SK-N-SH (cell line): ENCODE measurements at regions not wholly inside any gene's neighbourhood (a gene's known extent, or its start where the extent isn't known, plus 50 kb on each side); places are given as distances from the start of the nearest gene placed in this dataset.
A peak's percentile ranks its signal among the peaks of the same experiment; 100 is the strongest.

Source experiments
- CTCF ChIA-PET: fragments of 300-600, 350-600 bp; formaldehyde crosslinking; extraction: SDS; loops from one replicate; lab custom pipeline; 2021; lab: Yijun Ruan, JAX
- POLR2A ChIA-PET: fragments of 350-600 bp; sonication (Branson Sonifier 250); formaldehyde crosslinking; extraction: SDS; loops from one replicate; lab custom pipeline; 2020; ENCODE audit warnings: antibody characterized with exemption, inconsistent platforms; lab: Yijun Ruan, JAX
- DNase-seq: peaks from one replicate; pipeline ENCODE4 v3.0.0; 2012
- H2AFZ ChIP-seq: fragments of 200-600 bp; sonication (generic); 2 replicates; pipeline ENCODE4 v1.8.1; 2016; ENCODE audit warnings: antibody characterized with exemption, mild to moderate bottlenecking, low read depth
- H3F3A ChIP-seq: fragments of 200-600 bp; sonication (generic); replicated peaks from 2 replicates; pipeline ENCODE3; 2016; ENCODE audit warnings: antibody characterized with exemption, mild to moderate bottlenecking; ENCODE audit not compliant: insufficient read depth
- H3K27ac ChIP-seq, 2 experiments: fragments of 200-500 bp in 1 of 2; fragments of 200-600 bp in 1 of 2; sonication (Bioruptor generic) in 1 of 2; sonication (generic), shearing (Covaris generic) in 1 of 2; 2 replicates each; pipeline versions ENCODE4 v1.5.1 to v1.6.1; 2014 to 2016; ENCODE audit warnings: low read depth in 2 of 2, inconsistent platforms in 1 of 2, low read length in 1 of 2, mild to moderate bottlenecking in 1 of 2, mixed read lengths in 1 of 2
- H3K27me3 ChIP-seq: fragments of 200-600 bp; sonication (generic), shearing (Covaris generic); 2 replicates; pipeline ENCODE4 v1.6.1; 2016; ENCODE audit warnings: mixed run types; ENCODE audit not compliant: insufficient read depth
- H3K36me3 ChIP-seq, 2 experiments: fragments of 200-500 bp in 1 of 2; fragments of 200-600 bp in 1 of 2; sonication (Bioruptor generic) in 1 of 2; sonication (generic) in 1 of 2; replicated peaks in 1 of 2; 2 replicates each; pipeline versions ENCODE3 to v1.5.1; 2014 to 2016; ENCODE audit warnings: low read length in 1 of 2, mild to moderate bottlenecking in 1 of 2; ENCODE audit not compliant: insufficient read depth in 2 of 2, control insufficient read depth in 1 of 2
- H3K4me1 ChIP-seq, 2 experiments: fragments of 200-500 bp in 1 of 2; fragments of 200-600 bp in 1 of 2; sonication (Bioruptor generic) in 1 of 2; sonication (generic), shearing (Covaris generic) in 1 of 2; 2 replicates each; pipeline versions ENCODE4 v1.5.1 to v1.6.1; 2014 to 2016; ENCODE audit warnings: low read depth in 1 of 2, low read length in 1 of 2, mixed run types in 1 of 2; ENCODE audit not compliant: insufficient read depth in 2 of 2, control insufficient read depth in 1 of 2
- H3K4me2 ChIP-seq: fragments of 200-600 bp; sonication (generic), shearing (Covaris generic); 2 replicates; pipeline ENCODE4 v1.6.1; 2017; ENCODE audit warnings: mixed run types
- H3K4me3 ChIP-seq, 2 experiments: fragments of 200-500 bp in 1 of 2; fragments of 200-600 bp in 1 of 2; sonication (Bioruptor generic) in 1 of 2; sonication (generic), shearing (Covaris generic) in 1 of 2; 2 replicates each; pipeline versions ENCODE4 v1.5.1 to v1.8.1; 2014 to 2016; ENCODE audit warnings: low read depth in 2 of 2, inconsistent platforms in 1 of 2, low read length in 1 of 2, mild to moderate bottlenecking in 1 of 2, mixed read lengths in 1 of 2, moderate library complexity in 1 of 2
- H3K79me2 ChIP-seq: fragments of 200-600 bp; sonication (generic); 2 replicates; pipeline ENCODE4 v1.8.1; 2017; ENCODE audit warnings: mild to moderate bottlenecking; ENCODE audit not compliant: insufficient read depth
- H3K9ac ChIP-seq: fragments of 200-600 bp; sonication (generic); 2 replicates; pipeline ENCODE4 v1.6.1; 2017; ENCODE audit warnings: mixed run types
- H3K9me2 ChIP-seq: fragments of 200-600 bp; sonication (generic); 2 replicates; pipeline ENCODE4 v1.6.1; 2017; ENCODE audit warnings: mixed run types
- H3K9me3 ChIP-seq: fragments of 200-600 bp; sonication (generic); 2 replicates; pipeline ENCODE4 v1.6.1; 2017; ENCODE audit warnings: mixed run types, mild to moderate bottlenecking, moderate library complexity
- H4K20me1 ChIP-seq: fragments of 200-600 bp; sonication (generic); 2 replicates; pipeline ENCODE4 v1.6.1; 2017; ENCODE audit warnings: mild to moderate bottlenecking, mixed run types; ENCODE audit not compliant: insufficient read depth
- EZH2phosphoT487 ChIP-seq: fragments of 200-600 bp; sonication (generic); IDR thresholded peaks from 2 replicates; pipeline ENCODE4 v1.6.1; 2017; ENCODE audit warnings: low read depth, mixed run types, mild to moderate bottlenecking, antibody characterized with exemption, moderate library complexity, borderline replicate concordance
- JUND ChIP-seq: IDR thresholded peaks from 2 replicates; pipeline ENCODE4 v1.4.0; 2012
- MEF2A ChIP-seq: IDR thresholded peaks from 2 replicates; pipeline ENCODE4 v1.4.0; 2012; ENCODE audit warnings: low read depth, borderline replicate concordance
- POLR2AphosphoS5 ChIP-seq: IDR thresholded peaks from 2 replicates; pipeline ENCODE4 v1.6.1; 2012; ENCODE audit warnings: low read depth, low read length
- SIN3A ChIP-seq: IDR thresholded peaks from 2 replicates; pipeline ENCODE4 v1.6.1; 2012; ENCODE audit warnings: low read depth, mild to moderate bottlenecking, low read length, moderate library complexity, borderline replicate concordance
- SMC3 ChIP-seq: IDR thresholded peaks from 2 replicates; pipeline ENCODE4 v1.6.1; 2012; ENCODE audit warnings: low read depth, low read length, improper control_type of control experiment
- TAF1 ChIP-seq: IDR thresholded peaks from 2 replicates; pipeline ENCODE4 v1.6.1; 2012; ENCODE audit warnings: low read depth, mild to moderate bottlenecking, low read length, moderate library complexity, borderline replicate concordance
- TCF12 ChIP-seq: IDR thresholded peaks from 2 replicates; pipeline ENCODE4 v1.4.0; 2012
- TEAD4 ChIP-seq: IDR thresholded peaks from 2 replicates; pipeline ENCODE4 v1.4.0; 2012; ENCODE audit warnings: mild to moderate bottlenecking, borderline replicate concordance; ENCODE audit not compliant: insufficient read depth
- WGBS: methylation state at CpG from one replicate; pipeline ENCODE4 v1.1.6; 2017; ENCODE audit warnings: low lambda C conversion rate; 5-methylcytosine and 5-hydroxymethylcytosine counted together
- TF ChIP-seq, protein P1 (sequence below): IDR thresholded peaks from 2 replicates; pipeline ENCODE4 v1.4.0; 2012; ENCODE audit warnings: low read depth, borderline replicate concordance

DNA sequence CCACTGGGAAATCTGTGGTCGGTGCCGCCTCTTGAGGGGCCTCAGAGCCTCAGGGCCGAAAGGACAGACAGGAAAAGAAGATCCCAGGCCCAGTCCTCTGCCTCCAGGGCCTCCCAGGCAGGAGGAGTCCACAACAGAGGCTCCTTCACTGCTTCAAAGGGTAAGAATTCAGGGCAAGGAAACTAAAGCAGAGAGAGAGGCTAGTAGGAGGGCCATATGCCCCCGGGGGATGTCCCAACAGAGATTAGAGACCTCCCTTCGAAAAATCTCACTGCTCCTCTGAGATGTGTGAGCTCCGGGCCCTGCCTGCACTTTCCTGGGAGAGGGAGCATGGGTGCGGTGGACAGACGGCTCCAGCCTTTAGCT lies 465.9 kb downstream of the NPHP4 start:
- H3K4me1 ChIP-seq, result peaks cover 0 to 5% of the 10 kb centered on the region in 2 experiments; a peak in 1 of 4 replicates
- no peak overlapping the region for H2AFZ ChIP-seq
- CTCF ChIA-PET, result interaction anchor here (5.1 to 5.7 kb wide), 2 partner anchors 13 to 17 kb away, joined by 30 to 38 read pairs; no protein-coding TSS in a partner anchor
- no peaks in the 10 kb centered on the region for H3K36me3 ChIP-seq
- H3K9me3 ChIP-seq, result no peaks in the 10 kb centered on the region
- POLR2A ChIA-PET, result no interaction called here
- WGBS, result 24% methylated on average over 5 of the region's 8 CpGs
- TF ChIP-seq EZH2phosphoT487 (no peak), SIN3A (no peak)
- TF ChIP-seq, protein P1, sequence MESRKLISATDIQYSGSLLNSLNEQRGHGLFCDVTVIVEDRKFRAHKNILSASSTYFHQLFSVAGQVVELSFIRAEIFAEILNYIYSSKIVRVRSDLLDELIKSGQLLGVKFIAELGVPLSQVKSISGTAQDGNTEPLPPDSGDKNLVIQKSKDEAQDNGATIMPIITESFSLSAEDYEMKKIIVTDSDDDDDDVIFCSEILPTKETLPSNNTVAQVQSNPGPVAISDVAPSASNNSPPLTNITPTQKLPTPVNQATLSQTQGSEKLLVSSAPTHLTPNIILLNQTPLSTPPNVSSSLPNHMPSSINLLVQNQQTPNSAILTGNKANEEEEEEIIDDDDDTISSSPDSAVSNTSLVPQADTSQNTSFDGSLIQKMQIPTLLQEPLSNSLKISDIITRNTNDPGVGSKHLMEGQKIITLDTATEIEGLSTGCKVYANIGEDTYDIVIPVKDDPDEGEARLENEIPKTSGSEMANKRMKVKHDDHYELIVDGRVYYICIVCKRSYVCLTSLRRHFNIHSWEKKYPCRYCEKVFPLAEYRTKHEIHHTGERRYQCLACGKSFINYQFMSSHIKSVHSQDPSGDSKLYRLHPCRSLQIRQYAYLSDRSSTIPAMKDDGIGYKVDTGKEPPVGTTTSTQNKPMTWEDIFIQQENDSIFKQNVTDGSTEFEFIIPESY, result no peak
- H3K4me2 ChIP-seq, result no peak overlapping the region
- H3K4me3 ChIP-seq, result no peak overlapping the region
- no peak for DNase-seq
- H3K79me2 ChIP-seq, result no peaks in the 10 kb centered on the region
- no peaks in the 10 kb centered on the region for H3F3A ChIP-seq
- H3K9ac ChIP-seq, result no peak overlapping the region
- H4K20me1 ChIP-seq, result no peaks in the 10 kb centered on the region
- no peaks in the 10 kb centered on the region for H3K27me3 ChIP-seq
- no peaks in the 10 kb centered on the region for H3K9me2 ChIP-seq
- H3K27ac ChIP-seq, result no peak overlapping the region

DNA sequence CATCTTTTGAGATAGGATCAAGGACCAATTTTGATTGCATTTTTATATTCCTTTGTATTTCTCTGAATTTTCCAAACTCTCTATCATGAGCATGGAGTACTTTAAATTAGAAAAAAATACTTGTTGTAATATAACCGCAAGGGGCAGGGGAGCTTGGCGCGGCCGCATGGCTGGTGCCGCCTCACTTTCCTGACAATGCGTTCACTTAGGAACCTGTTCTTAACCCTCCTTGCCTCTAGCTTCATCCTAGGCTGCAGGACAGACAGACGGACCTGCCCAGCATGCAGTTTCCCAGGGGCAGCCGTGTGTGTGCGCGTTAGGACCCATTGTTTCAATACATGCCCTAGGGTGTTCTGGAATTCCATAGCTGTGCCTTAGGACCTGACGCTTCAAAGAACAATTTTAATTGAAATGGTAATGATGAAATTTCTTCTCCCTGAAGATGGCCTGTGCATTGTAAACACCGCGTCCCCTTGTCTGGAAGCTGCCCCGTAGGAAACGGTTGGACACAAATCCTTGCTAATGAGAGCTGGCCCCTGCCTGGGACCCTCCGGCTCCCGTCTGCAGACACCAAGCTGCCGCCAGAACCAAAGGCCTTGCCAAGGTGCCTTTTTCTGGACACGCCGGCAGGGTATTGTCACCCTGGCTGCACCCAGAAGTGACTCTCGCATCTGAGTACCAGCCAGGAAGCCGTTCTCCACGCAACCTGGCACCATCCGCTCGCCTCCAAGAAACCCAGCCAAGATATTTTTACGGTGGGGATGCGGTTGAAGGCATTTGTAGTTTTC lies 466.4 kb downstream of the NPHP4 start:
- Histone ChIP-seq H3K9me2 (no peaks in the 10 kb centered on the region), H4K20me1 (no peaks in the 10 kb centered on the region), H3K79me2 (no peaks in the 10 kb centered on the region), H3K36me3 (no peaks in the 10 kb centered on the region), H3K4me1 (peaks cover 0 to 5% of the 10 kb centered on the region in 2 experiments; a peak in 1 of 4 replicates), H3K4me2 (no peak overlapping the region), H2AFZ (no peak overlapping the region), H3K9me3 (no peaks in the 10 kb centered on the region), H3K27me3 (no peaks in the 10 kb centered on the region), H3K27ac (no peak overlapping the region), H3K4me3 (no peak overlapping the region), H3F3A (no peaks in the 10 kb centered on the region), H3K9ac (no peak overlapping the region)
- ChIA-PET POLR2A (interaction anchor here (0.6 kb wide), 1 partner anchor 23 kb away, joined by 3 read pairs; no protein-coding TSS in a partner anchor), CTCF (interaction anchor here (5.1 to 5.7 kb wide), 2 partner anchors 12 to 16 kb away, joined by 30 to 38 read pairs; no protein-coding TSS in a partner anchor)
- TF ChIP-seq TCF12 (no peak), SMC3 (no peak), TEAD4 (no peak), JUND (no peak)
- 74% methylated on average over 20 of the region's 27 CpGs for WGBS
- no peak for DNase-seq

DNA sequence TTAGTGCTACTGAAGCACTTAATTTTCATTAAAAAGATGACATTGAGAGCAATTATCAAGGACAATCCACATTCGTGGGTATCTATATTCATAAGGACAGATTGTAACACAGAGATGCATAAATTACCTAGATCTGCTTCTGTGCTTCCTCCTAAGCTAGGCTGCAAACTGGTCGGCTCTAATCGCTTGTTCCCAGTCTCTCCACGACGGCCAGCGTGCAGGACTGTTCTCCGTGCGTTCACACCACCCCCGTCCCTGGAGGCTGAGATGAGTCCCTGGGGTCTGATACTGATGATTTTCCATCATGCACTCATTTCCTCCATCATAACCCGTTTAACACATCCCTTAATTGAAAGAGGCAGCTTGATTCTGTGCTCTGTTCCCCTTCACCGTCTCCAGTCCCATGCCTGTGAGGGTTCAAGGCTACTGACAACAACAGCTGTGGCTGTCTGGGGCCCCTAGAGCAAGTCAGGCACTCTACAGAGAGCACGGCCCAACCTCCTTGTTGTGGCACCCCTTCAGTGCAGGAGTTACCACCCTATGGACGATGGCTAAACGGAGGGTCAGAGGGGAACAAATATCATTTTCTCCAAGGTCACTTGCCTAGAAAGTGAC lies 469.6 kb downstream of the NPHP4 start:
- ChIA-PET CTCF (interaction anchor here (0.6 to 5.7 kb wide), 6 partner anchors 9 to 224 kb away, joined by 3 to 38 read pairs (median 4); no protein-coding TSS in a partner anchor), POLR2A (no interaction called here)
- Histone ChIP-seq H3K9me2 (no peaks in the 10 kb centered on the region), H4K20me1 (no peaks in the 10 kb centered on the region), H3K4me3 (no peak overlapping the region), H3K4me1 (peaks cover 0 to 8% of the 10 kb centered on the region in 2 experiments; a peak in 1 of 4 replicates), H3K79me2 (no peaks in the 10 kb centered on the region), H3K27ac (no peak overlapping the region; a peak in 1 of 4 replicates), H3F3A (no peaks in the 10 kb centered on the region), H3K4me2 (no peak overlapping the region), H2AFZ (no peak overlapping the region), H3K9me3 (no peaks in the 10 kb centered on the region), H3K9ac (no peak overlapping the region), H3K27me3 (no peaks in the 10 kb centered on the region), H3K36me3 (no peaks in the 10 kb centered on the region)
- WGBS, result 8% methylated on average over 14 of the region's 14 CpGs
- TF ChIP-seq MEF2A (no peak), SIN3A (no peak), TAF1 (no peak), POLR2AphosphoS5 (no peak)
- TF ChIP-seq, protein P1, result no peak
- peak; percentile 60 for DNase-seq
